CD4-positive, alpha-beta memory T cell (primary cell): ENCODE measurements at regions not wholly inside any gene's neighbourhood (a gene's known extent, or its start where the extent isn't known, plus 50 kb on each side); places are given as distances from the start of the nearest gene placed in this dataset.

ENCODE experiments used
- CTCF ChIA-PET: fragments of 350-600 bp; sonication (Branson Sonifier 250); formaldehyde crosslinking; loops from one replicate; lab custom pipeline; 2021; ENCODE audit warnings: inconsistent platforms; ENCODE audit not compliant: partially characterized antibody; lab: Charles Lee
- POLR2A ChIA-PET: fragments of 350-600 bp; sonication (Branson Sonifier 250); formaldehyde crosslinking; loops from one replicate; lab custom pipeline; 2021; ENCODE audit not compliant: partially characterized antibody; lab: Charles Lee
- DNase-seq, 5 donors: peaks; one replicate each; pipeline versions ENCODE4 v3.0.0 to v3.0.0-alpha.2; 2020 to 2022; ENCODE audit warnings: mixed read lengths in 1 of 5
- H3K27ac ChIP-seq: one replicate; pipeline ENCODE4 v1.7.0; 2013; ENCODE audit warnings: low read depth, low read length
- H3K27me3 ChIP-seq: 2 replicates; pipeline ENCODE4 v1.7.0; 2013; ENCODE audit warnings: mild to moderate bottlenecking, low read length, moderate library complexity; ENCODE audit not compliant: insufficient read depth
- H3K36me3 ChIP-seq: 2 replicates; pipeline ENCODE4 v1.7.0; 2013; ENCODE audit warnings: mild to moderate bottlenecking, low read length, moderate library complexity; ENCODE audit not compliant: insufficient read depth
- H3K4me1 ChIP-seq: 2 replicates; pipeline ENCODE4 v1.7.0; 2013; ENCODE audit warnings: mild to moderate bottlenecking, low read length, moderate library complexity; ENCODE audit not compliant: insufficient read depth
- H3K4me3 ChIP-seq, 2 donors: one replicate each; pipeline ENCODE4 v1.7.0; 2013; ENCODE audit warnings: low read length in 2 of 2, mild to moderate bottlenecking in 1 of 2
- H3K9me3 ChIP-seq, 2 donors: one replicate each; pipeline ENCODE4 v1.7.0; 2013; ENCODE audit warnings: low read length in 2 of 2, control low read depth in 1 of 2; ENCODE audit not compliant: control insufficient read depth in 1 of 2
- H3K27ac Mint-ChIP-seq, 7 donors: one replicate each; pipeline ENCODE4 v1.8.0; 2020 to 2021; ENCODE audit warnings: mixed read lengths in 7 of 7, mild to moderate bottlenecking in 6 of 7, inconsistent platforms in 3 of 7, moderate library complexity in 3 of 7
- H3K27me3 Mint-ChIP-seq, 2 donors: one replicate each; pipeline ENCODE4 v1.8.0; 2020 to 2021; ENCODE audit warnings: mixed read lengths in 2 of 2
- H3K36me3 Mint-ChIP-seq, 2 donors: one replicate each; pipeline ENCODE4 v1.8.0; 2020 to 2021; ENCODE audit warnings: mixed read lengths in 2 of 2, inconsistent platforms in 1 of 2, mild to moderate bottlenecking in 1 of 2
- H3K4me1 Mint-ChIP-seq, 4 donors: one replicate each; pipeline ENCODE4 v1.8.0; 2020 to 2021; ENCODE audit warnings: mixed read lengths in 4 of 4, mild to moderate bottlenecking in 1 of 4
- H3K4me3 Mint-ChIP-seq, 8 donors: one replicate each; pipeline ENCODE4 v1.8.0; 2020 to 2021; ENCODE audit warnings: mixed read lengths in 8 of 8, mild to moderate bottlenecking in 7 of 8, moderate library complexity in 6 of 8, inconsistent platforms in 3 of 8
- H3K9me3 Mint-ChIP-seq, 8 donors: one replicate each; pipeline ENCODE4 v1.8.0; 2020 to 2021; ENCODE audit warnings: mixed read lengths in 8 of 8, mild to moderate bottlenecking in 5 of 8, inconsistent platforms in 3 of 8, moderate library complexity in 1 of 8
- intact Hi-C: fragments of 100-400 bp; cut with micrococcal nuclease; formaldehyde crosslinking; loops from one replicate; pipeline ENCODE4 v1.15.1; 2023

DNA sequence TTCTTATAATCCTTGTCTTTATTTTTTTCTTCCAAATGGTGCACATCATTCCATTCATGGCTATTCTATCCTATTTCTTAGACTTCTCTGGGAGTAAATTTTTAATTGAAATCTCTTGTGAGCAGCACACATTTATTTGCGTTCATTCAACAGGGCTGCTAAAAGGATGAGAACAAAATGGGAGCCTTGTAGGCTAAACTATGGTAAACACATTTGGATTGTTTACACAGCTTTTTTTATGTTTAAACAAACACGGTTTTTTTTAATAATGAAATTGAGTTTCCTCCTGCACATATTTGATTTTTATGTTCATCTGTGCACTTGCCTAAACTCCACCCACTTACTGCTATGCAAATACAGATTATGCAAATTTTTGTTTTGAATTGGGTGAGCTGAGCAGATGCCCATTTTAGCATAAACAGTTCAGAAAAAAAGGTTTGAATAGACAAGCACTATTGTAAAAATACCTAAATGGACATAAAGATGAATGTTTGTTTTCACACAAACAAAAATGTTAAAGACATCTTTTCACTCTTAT, 92.0 kb downstream of the OLIG3 start:
- intact Hi-C loops = no loop called here
- peaks cover 9 to 31% (median 16%) of the 10 kb centered on the region in 4 donors for H3K4me1 Mint-ChIP-seq
- no peak overlapping the region for H3K27ac Mint-ChIP-seq
- no peak for DNase-seq
- Histone ChIP-seq H3K36me3 (no peaks in the 10 kb centered on the region), H3K4me3 (no peak overlapping the region), H3K9me3 (no peaks in the 10 kb centered on the region), H3K27ac (no peak overlapping the region), H3K27me3 (no peaks in the 10 kb centered on the region), H3K4me1 (peaks cover 7% of the 10 kb centered on the region)
- CTCF ChIA-PET = interaction anchor here (1.2 kb wide), 1 partner anchor 13 kb away, joined by 4 read pairs; no protein-coding TSS in a partner anchor
- H3K4me3 Mint-ChIP-seq = no peak overlapping the region
- H3K27me3 Mint-ChIP-seq = no peaks in the 10 kb centered on the region
- POLR2A ChIA-PET = no interaction called here
- H3K9me3 Mint-ChIP-seq = peaks cover 2 to 9% (median 5%) of the 10 kb centered on the region in 8 donors
- H3K36me3 Mint-ChIP-seq = peaks cover 3 to 8% of the 10 kb centered on the region in 2 donors

DNA sequence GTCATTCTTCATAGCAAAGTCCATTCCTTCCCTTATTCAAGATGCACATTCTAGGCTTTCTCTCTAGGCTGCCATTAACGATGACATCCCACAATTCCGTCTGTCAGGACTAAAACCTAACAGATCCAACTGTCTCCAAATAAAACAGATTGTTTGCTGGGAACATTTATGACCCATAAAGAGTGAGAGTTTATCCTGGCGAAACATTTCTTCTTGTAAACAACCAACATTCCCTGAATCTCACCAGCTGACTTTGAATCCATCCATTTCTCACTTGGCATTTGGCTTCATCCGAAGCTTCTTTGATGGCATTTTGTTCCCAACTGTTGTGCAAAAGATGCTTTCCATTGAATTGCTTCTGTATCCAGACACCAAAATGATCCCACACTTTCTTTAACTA, 93.1 kb downstream of the OLIG3 start:
- Histone ChIP-seq H3K27ac (no peak overlapping the region), H3K27me3 (no peaks in the 10 kb centered on the region), H3K4me1 (peaks cover 7% of the 10 kb centered on the region), H3K4me3 (no peak overlapping the region), H3K36me3 (no peaks in the 10 kb centered on the region), H3K9me3 (no peaks in the 10 kb centered on the region)
- no peak overlapping the region for H3K4me3 Mint-ChIP-seq
- ChIA-PET POLR2A (interaction anchor here (1.0 to 1.1 kb wide), 2 partner anchors 9 to 14 kb away, joined by 4 to 5 read pairs; no protein-coding TSS in a partner anchor), CTCF (interaction anchor here (1.2 kb wide), 1 partner anchor 14 kb away, joined by 4 read pairs; no protein-coding TSS in a partner anchor)
- no peak overlapping the region for H3K27ac Mint-ChIP-seq
- H3K4me1 Mint-ChIP-seq = peaks cover 8 to 20% (median 15%) of the 10 kb centered on the region in 4 donors
- intact Hi-C loops = no loop called here
- peaks cover 0 to 2% (median 0%) of the 10 kb centered on the region in 8 donors for H3K9me3 Mint-ChIP-seq
- no peaks in the 10 kb centered on the region for H3K27me3 Mint-ChIP-seq
- no peak for DNase-seq
- H3K36me3 Mint-ChIP-seq = no peaks in the 10 kb centered on the region

DNA sequence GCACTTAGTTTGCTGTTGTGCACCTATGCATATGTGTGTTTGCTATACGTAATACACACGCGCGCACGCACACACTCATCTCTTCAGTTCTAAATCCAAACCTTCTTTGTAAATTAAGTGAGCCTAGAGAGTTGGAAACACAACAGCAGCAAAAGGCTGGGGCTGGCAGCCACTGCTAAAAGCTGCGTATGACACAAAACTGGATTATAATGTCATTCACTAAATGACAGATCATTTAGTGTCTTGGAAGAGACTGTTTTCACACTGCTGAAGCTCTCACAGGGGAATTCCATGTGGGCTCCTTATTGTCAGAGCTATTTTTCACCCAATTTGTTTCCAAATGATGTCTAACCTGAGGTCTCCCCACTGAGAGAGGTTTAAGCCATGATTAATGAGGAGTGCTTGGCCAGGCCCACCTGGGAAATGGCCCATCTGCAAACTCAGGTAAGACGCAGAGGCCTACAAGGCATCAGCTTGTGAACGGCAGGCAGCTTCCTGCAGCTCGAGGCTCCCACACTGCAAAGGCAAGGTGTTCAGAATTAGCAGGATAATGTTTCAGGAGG, 94.2 kb downstream of the OLIG3 start:
- intact Hi-C loops = no loop called here
- Mint-ChIP-seq H3K4me3 (no peak overlapping the region), H3K27me3 (no peaks in the 10 kb centered on the region), H3K4me1 (peaks cover 5 to 14% (median 11%) of the 10 kb centered on the region in 4 donors), H3K36me3 (peaks cover 0 to 3% of the 10 kb centered on the region in 2 donors), H3K27ac (no peak overlapping the region), H3K9me3 (peaks cover 0 to 5% (median 2%) of the 10 kb centered on the region in 8 donors)
- DNase-seq = no peak
- H3K36me3 ChIP-seq = no peaks in the 10 kb centered on the region
- peaks cover 7% of the 10 kb centered on the region for H3K4me1 ChIP-seq
- H3K27me3 ChIP-seq = no peaks in the 10 kb centered on the region
- no peaks in the 10 kb centered on the region for H3K9me3 ChIP-seq
- H3K27ac ChIP-seq = no peak overlapping the region
- POLR2A ChIA-PET = interaction anchor here (0.7 to 1.1 kb wide), 2 partner anchors 16 to 36 kb away, joined by 3 to 4 read pairs; no protein-coding TSS in a partner anchor
- no peak overlapping the region for H3K4me3 ChIP-seq
- CTCF ChIA-PET = interaction anchor here (1.0 to 1.5 kb wide), 2 partner anchors 9 to 15 kb away, joined by 3 to 6 read pairs; no protein-coding TSS in a partner anchor

DNA sequence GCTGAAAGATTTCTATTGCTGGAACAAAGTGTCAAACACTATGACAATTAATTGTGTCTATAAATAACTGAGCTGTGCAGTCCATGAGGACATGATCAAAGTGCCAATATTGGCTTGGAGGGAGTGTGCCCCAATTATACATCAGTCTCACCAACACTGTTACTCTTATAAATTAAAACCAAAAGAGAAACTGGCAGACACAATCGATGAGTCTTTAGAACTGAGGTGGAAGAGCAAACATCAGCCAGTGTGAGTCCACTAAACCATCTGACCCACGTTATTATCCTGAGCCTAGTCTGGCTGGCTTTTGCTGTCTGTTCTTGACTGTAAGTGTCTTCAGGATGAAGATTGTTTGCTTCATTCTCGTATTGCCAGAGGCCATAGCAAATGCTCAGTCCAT, 98.9 kb downstream of the OLIG3 start:
- ChIA-PET CTCF (interaction anchor here (1.6 to 2.1 kb wide), 3 partner anchors 20 to 53 kb away, joined by 3 to 6 read pairs (median 6); no protein-coding TSS in a partner anchor), POLR2A (interaction anchor here (1.4 kb wide), 1 partner anchor 19 kb away, joined by 3 read pairs; no protein-coding TSS in a partner anchor)
- Histone ChIP-seq H3K27me3 (no peaks in the 10 kb centered on the region), H3K9me3 (no peaks in the 10 kb centered on the region), H3K36me3 (no peaks in the 10 kb centered on the region), H3K27ac (no peak overlapping the region), H3K4me3 (no peak overlapping the region), H3K4me1 (peaks cover 37% of the 10 kb centered on the region)
- Mint-ChIP-seq H3K9me3 (peaks cover 0 to 8% (median 3%) of the 10 kb centered on the region in 8 donors), H3K4me1 (peaks cover 32 to 45% (median 34%) of the 10 kb centered on the region in 4 donors), H3K36me3 (peaks cover 6 to 15% of the 10 kb centered on the region in 2 donors), H3K27me3 (no peaks in the 10 kb centered on the region), H3K4me3 (no peak overlapping the region), H3K27ac (no peak overlapping the region)
- intact Hi-C loops = no loop called here
- DNase-seq = no peak

DNA sequence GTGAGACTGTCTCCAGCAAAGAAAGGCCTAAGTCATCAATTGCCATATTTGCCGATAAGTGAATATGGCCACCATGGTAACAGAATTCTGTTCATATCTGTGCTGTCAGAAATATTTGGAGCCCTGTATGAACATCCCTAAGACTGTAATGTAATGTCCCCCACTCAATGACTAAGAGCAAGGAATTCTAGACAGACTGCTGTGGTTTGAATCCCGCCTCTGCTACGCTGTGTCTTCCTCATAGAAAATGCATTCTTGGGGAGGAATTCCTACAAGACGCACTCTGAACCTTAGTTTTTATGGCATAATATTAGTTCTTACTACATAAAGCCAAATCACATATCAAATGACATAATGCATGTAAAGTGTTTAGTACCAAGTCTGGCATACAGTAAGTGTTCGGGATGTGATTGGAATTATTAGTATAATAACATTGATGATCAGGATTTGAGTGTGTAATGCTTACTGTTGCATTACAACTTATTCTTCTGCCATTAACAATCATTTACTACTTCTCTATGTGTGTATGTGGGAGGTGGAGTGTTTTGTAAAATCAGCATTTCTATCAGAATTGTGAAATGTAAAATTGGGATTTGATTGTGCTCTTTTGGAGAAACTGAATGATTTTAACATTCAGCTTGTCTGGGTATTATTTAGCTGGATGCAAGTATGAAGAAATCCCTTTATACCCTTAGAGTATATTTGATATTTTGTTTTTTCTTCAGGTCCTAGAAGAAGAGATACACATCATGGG, 103.0 kb downstream of the OLIG3 start:
- H3K27me3 Mint-ChIP-seq = no peaks in the 10 kb centered on the region
- H3K4me1 ChIP-seq = peaks cover 66% of the 10 kb centered on the region

DNA sequence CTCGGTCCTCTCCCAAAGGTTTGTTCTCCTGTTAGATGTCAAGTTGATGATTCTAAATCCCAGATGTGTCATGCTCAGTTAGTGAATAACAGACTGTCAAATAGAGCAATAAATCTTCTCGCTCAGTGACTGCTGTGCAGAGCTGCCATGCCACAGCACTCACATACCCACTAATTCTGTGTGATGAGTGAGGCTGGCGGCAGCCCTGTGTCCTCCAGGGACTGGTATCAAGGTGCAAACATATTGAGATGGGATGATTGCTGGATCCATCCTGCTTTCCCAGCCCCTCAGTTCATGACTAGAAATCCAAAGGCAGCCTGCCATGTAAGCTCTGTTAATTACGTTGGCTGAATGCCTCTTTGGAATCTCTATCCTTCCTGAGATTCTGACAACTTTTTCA, 103.9 kb downstream of the OLIG3 start:
- ChIA-PET CTCF (interaction anchor here (1.1 to 5.4 kb wide), 3 partner anchors 24 to 48 kb away, joined by 3 to 31 read pairs (median 27); no protein-coding TSS in a partner anchor), POLR2A (interaction anchor here (2.5 to 8.3 kb wide), 3 partner anchors 24 to 48 kb away, joined by 12 to 63 read pairs (median 13); no protein-coding TSS in a partner anchor)
- Mint-ChIP-seq H3K36me3 (peaks cover 19 to 20% of the 10 kb centered on the region in 2 donors), H3K27ac (peak overlapping the region; percentile 63 to 98 (median 93)), H3K9me3 (peaks cover 0 to 24% (median 9%) of the 10 kb centered on the region in 8 donors), H3K27me3 (no peaks in the 10 kb centered on the region), H3K4me1 (peaks cover 62 to 86% (median 75%) of the 10 kb centered on the region in 4 donors), H3K4me3 (peak overlapping the region; percentile 13 to 82 (median 68))
- DNase-seq = no peak
- Histone ChIP-seq H3K4me3 (no peak overlapping the region), H3K27me3 (no peaks in the 10 kb centered on the region), H3K4me1 (peaks cover 66% of the 10 kb centered on the region), H3K9me3 (no peaks in the 10 kb centered on the region), H3K36me3 (no peaks in the 10 kb centered on the region), H3K27ac (peak overlapping the region; percentile 53)
- intact Hi-C loops = no loop called here

More for the DNA sequence above, 103.0 kb downstream of the OLIG3 start:
- peak overlapping the region; percentile 53 for H3K27ac ChIP-seq
- intact Hi-C loops = no loop called here
- Mint-ChIP-seq H3K27ac (peak overlapping the region; percentile 2 to 98 (median 93)), H3K36me3 (peaks cover 15 to 18% of the 10 kb centered on the region in 2 donors), H3K4me1 (peaks cover 57 to 78% (median 68%) of the 10 kb centered on the region in 4 donors), H3K4me3 (peak overlapping the region in 5 of 8 donors; percentile 7 to 48 (median 15)), H3K9me3 (peaks cover 0 to 15% (median 8%) of the 10 kb centered on the region in 8 donors)
- ChIA-PET CTCF (interaction anchor here (0.6 to 3.1 kb wide), 7 partner anchors 8 to 49 kb away, joined by 3 to 27 read pairs (median 3); no protein-coding TSS in a partner anchor), POLR2A (interaction anchor here (1.4 to 8.3 kb wide), 2 partner anchors 10 to 23 kb away, joined by 5 to 63 read pairs; no protein-coding TSS in a partner anchor)
- no peaks in the 10 kb centered on the region for H3K27me3 ChIP-seq
- H3K4me3 ChIP-seq = no peak overlapping the region
- H3K36me3 ChIP-seq = no peaks in the 10 kb centered on the region
- H3K9me3 ChIP-seq = no peaks in the 10 kb centered on the region
- no peak for DNase-seq
